HG02973 (cell line): ENCODE measurements at regions not wholly inside any gene's neighbourhood (a gene's known extent, or its start where the extent isn't known, plus 50 kb on each side); places are given as distances from the start of the nearest gene placed in this dataset.

Source experiments
- ATAC-seq: cut with Tn5 transposase; IDR thresholded peaks from one replicate; pipeline ENCODE4 v1.9.1; 2021; ENCODE audit warnings: moderate library complexity; ENCODE audit not compliant: unreplicated experiment

DNA sequence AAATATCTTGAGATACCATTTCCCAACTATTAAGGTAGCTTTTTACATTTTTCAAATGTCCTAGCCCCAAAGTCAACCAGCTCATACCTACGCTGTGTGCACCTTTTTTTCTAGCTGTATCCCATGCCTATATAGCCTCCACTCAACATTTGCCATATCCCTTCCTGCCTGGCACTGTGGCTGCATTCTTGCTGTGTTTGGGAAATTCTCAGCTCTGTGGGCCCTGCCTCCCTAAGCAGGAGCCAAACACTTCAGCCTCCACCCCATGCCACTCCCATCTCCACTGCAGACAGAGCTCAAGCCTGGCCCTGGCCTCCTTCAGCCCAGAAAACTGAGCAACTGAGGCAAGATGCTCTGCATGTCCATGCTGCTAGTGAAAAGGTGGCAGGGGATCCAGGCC, 141.3 kb downstream of the RAB11FIP2 start:
- ATAC-seq: no peak

DNA sequence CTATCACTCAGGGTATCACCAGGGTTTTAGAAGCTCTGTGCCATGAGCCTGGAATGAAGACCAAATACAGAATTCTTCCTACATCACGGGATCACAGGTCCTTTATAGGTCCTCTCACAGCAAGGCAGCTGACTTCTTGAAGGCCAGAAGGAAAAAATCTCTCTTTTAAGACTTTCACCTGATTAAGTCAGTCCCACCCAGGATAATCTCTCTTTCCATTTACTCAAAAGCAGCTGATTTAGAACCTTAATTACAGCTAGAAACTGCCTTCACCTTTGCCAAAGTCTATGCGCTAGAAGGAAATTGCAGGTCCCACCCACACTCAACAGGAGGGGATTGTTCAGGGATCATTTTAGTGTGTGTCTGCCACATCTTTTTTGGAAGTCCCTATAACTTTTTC, 135.1 kb downstream of the RAB11FIP2 start:
- no peak for ATAC-seq

DNA sequence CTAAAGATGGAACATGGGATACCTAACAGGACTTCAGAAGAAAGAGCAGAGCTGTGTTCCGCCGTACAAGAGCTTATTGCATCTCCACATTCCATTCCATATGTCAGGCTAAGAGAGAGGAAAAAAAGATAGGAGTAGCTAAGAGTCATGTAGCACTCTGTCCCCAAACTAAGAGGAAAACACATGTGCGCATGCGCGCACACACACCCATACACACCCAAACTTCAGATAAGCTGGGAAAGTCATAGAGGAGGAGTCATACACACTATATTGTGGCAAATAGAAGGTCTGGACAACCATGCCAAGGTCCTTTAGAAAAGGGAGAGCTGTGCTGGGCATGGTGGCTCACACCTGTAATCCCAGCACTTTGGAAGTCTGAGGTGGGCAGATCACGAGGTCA, 132.4 kb downstream of the RAB11FIP2 start:
- ATAC-seq: no peak

DNA sequence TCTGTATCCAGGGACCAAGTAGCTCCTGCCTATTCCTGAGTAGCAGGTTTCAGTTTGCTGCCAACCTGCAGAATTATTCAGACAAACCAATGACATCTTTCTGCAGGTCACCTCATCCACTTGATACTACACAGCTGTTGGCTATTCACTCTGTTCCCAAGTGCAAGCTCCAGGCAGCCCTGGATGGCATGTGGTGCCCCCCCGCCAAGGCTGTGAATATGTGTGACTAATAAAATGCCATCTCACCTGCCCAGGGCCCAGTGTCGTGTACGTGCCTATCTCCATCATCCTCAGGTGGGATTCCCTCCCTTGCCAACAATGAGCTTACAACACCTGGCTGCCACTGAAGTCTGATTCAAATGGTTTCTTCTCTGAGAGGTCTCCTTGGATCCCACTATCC, 125.8 kb downstream of the RAB11FIP2 start:
- ATAC-seq: no peak

DNA sequence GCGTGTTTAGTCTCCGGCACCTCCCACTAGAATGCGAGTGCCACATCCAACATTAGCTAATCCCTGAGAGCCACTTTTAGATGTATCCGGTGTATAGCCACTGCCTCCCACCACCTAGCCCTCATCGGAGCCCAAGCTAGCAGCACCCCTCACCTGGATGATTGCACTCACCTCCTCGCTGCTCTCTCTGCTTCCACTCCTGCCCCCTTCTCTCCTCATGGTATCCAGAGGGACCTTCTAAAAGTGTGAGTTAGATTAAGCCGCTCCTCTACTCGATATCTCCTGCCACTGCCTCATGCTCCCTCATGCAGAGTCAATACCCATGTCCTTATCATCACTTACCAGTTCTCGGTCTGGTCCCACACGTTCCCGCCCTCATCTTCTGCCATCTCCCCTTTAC, 125.3 kb downstream of the RAB11FIP2 start:
- ATAC-seq: no peak

DNA sequence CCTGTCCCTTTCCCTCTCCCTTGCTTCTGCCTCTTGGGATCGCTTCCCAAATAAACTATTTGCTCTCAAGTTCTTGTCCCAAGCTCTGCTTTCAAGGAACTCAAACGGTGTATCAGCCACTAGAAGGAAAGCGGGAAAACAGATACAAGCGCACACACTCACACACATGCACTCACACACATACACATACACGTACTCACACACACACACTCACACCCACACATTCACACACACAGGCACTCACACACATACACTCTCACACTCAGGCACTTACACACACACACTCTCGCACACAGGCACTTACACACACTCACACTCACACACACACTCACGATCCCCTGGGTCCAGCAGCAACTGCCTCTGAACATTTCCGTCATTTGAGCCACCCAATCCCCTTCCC, 121.9 kb downstream of the RAB11FIP2 start:
- no peak for ATAC-seq

DNA sequence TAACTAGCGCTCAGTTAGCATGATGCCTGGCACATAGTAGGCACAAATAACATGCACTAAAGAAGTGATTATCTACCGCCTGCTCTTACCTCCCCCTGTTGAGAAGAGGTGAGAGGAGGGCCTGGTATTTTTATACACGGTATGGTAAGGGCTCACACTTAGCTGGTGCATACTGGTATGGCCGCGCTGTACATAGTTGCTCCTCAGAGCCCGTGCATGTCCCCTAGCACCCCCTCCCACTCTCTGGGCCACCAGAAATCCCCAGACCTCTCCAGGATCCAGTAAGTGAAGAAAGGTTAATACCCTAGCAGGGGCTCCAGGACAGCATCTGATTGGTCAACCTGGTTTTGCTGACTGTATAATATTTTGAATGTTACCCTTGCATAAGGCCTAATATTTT, 121.4 kb downstream of the RAB11FIP2 start:
- no peak for ATAC-seq

DNA sequence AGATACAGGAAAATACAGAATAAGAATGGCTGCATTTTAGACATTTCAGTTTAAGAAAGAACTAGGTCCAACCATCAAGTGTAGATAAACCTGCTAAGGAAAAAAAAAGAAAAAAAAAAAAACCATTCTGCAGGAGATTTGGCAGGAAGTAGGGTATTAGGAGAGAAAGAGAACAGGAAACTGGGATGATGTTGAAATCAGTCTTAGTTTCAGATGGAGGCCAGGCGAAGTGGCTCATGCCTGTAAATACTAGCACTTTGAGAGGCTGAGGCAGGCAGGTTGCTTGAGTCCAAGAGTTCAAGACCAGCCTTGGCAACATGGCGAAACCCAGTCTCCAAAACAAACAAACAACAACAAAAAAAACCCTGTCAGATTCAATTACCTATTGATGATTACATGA, 120.2 kb downstream of the RAB11FIP2 start:
- no peak for ATAC-seq

DNA sequence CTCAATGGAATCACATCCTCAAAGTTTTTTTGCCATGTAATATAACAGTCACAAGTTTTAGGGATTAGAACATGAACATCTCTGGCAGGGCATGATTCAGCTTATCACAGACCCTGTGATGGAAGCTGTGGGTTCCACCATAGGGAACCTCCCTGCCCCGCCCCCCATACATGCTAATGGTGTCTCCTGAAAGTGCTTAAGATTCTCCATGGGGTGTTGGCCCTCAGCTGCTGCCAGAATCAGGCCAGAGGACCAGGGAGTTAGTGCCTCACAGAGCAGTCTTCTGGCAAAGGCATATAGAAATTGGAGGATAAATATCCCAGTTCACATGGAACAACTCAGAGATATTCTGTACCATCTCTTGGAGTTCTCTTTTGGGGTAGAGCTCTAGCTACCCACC, 119.4 kb downstream of the RAB11FIP2 start:
- no peak for ATAC-seq

DNA sequence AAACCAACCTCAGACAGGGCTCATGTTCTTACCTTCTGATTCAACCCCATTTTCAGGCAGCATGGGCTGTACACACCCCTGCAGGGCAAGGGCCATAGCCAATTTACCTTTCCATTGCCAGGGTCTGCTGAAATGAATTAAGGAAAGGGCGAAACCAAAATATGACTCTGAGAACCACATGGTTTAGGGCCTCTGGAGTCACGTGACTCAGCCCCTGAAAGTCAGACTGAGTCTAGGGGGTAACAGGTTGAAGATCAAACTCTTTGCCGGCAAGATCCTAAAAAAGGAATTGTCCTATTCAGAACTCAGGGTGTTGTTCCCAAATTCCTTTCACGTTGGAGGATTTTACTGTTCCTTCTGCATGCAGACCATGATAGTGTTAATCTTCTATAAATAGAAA, 118.9 kb downstream of the RAB11FIP2 start:
- no peak for ATAC-seq

DNA sequence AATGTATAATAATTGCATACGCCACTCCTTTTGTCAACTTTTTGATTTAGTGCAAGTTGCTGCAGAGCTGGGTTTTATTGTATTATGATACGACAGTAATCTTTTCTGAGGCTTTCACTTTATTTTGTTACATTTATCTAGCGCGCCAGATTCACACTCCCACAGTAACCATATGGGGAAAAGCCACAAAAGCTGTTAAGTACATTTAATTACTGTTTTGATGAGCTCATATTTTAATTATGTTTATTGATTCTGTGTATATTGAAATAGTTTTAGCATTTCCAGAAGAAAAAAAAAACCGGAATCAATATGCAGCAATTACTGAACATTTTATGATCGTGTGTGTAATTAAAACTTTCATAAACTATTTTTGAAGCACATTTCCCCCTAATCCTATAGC, 118.5 kb downstream of the RAB11FIP2 start:
- ATAC-seq: no peak

DNA sequence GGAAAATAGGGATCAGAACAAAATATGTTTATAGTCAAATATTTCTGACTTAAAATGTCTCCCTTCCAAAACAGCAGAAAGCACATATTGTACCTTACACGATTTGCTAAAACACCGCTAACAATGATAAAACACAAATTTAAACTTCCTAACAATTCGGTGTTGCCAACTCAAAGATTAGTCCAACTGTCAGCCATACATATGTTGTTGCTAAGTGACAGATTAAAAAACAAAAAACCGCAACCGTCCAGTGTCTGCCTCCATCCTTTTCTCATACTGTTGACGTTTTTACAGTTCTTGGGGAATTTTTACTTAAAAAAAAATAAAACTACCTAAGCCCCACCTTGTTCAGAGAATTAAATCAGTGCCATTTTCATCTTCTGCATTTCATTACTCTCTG, 118.0 kb downstream of the RAB11FIP2 start:
- no peak for ATAC-seq

DNA sequence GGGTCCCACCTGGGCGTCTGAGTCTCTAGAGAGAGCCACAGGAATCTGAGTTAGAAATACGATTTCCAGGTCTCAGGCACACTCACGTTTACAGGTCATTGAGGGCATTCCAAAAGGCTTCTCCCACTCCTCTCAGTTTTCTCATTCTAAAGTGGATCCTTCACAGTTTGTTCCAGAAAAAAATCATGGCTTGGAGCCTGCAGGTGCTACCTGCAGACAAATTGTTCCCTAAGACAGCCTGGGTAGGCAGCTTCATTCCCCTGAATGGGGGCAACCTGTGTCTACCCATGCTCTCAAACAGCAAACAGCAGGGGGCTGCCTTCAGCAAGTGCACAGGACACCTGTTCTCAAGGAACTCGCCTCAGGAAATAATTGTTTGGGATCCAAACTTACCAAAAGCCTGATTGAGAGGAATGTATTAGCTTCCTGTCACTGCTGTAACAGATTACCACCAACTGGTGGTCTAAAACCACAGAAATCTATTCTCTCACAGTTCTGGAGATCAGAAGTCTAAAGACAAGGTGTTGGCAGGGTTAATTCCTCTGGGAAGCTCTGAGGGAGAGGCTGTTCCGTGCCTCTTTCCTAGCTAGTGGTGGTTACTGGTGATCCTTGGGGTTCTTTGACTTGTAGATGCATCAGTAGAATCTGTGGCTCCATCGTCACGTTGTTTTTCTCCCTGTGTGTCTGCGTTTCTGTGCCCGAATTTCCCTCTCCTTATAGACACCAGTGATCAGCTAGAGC, 117.2 kb downstream of the RAB11FIP2 start:
- no peak for ATAC-seq

DNA sequence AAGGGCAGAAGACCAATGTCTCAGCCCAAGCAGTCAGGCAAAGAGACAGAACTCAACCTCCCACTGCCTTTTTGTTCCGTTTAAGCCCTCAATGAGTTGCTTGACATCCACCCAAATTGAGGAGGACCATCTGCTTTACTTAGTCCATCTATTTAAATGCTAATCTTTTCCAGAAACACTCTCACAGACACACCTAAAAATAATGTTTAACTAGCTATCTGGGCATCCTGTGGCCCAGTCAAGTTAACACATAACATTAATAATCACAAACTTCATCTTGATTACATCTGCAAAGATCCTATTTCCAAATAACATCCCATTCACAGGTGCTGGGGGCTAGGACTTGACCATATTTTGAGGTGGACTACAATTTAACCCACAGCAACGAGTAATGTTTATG, 115.7 kb downstream of the RAB11FIP2 start:
- ATAC-seq: no peak

DNA sequence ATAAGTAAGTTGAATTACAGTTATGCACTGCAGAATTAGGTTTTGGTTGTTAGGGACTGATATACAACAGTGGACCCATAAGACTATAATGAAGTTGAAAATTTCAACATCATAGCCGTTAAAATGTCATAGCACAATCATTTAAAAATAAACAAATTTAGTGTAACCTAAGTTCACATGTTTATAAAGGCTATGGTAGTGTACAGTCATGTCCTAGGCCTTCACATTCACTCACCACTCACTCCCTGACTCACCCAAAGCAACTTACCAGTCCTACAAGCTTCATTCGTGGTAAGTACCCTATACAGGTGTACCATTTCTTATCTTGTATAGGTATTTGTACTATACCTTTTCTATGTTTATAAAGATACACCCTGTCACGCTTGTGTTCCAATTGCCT, 113.7 kb downstream of the RAB11FIP2 start:
- ATAC-seq: no peak

DNA sequence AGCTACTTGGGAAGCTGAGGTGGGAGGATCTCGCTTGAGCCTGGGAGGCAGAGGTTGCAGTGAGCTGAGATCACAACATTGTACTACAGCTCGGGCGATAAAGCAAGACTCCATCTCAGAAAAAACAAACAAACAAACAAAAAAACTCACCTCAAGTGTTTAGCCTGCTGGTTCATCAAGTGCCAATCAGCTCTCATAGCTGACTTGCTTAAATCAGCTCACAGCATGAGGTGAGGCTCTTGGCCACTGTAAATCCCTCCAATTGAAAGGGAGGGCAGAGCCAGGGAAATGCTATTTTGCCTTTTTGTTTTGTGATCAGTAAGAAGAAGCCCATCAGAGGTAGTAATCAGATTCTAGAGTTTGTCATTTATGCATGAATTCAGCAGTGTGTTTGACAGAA, 112.3 kb downstream of the RAB11FIP2 start:
- no peak for ATAC-seq

DNA sequence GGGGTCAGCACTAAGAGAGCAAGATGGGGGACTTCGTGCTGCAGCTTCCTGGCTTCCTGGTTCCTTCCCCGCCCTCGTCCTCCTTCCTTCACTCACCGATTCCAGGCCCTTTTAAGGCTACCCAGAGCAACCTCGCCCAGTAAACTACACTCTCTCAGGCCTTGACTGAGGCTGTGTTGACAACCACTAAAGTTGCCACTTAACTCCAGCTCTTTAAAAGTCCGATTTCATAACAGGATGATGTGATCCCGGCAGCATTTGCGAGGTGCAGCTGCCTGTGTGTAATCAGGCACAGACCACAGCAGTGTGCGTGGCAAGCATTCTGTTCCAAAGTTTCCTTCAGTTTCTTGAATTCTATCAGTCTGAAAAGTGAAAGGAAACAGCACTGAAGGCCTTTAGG, 110.6 kb downstream of the RAB11FIP2 start:
- no peak for ATAC-seq

DNA sequence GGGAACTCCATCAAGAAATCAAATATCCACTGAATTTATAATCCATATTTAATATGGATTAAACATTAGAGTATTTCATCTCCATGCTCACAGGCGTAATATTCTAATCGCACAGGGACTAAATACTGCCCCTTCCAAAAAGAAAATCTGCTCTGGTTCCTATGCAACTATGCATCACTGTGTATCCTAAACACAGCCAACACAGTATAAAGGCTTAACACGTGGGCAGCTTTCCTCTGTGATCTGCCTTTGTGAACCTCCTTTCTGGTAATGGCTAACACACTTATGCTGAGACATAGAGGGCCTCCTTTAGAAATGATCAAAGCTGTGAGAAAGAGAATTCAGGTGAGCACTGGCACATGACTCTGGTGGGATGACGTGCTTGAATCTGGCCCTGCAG, 110.2 kb downstream of the RAB11FIP2 start:
- no peak for ATAC-seq

DNA sequence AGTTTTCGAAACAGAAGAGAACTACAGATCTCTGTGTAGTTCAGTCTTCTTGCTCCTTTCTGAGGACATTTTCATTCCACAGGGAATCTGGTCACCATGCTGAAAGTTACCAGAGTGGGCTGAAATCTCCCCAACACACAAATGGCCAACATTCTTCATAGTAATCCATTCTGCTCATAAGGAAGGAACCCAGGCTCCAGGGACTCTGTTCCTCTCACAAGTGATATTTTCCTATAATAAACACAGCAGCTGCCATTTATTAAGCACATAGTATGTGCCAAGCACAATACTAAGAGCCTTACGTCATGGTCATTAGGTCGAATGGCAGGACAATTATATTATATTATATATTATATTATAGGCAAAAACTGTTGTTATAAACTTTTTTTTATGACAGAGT, 109.8 kb downstream of the RAB11FIP2 start:
- no peak for ATAC-seq

DNA sequence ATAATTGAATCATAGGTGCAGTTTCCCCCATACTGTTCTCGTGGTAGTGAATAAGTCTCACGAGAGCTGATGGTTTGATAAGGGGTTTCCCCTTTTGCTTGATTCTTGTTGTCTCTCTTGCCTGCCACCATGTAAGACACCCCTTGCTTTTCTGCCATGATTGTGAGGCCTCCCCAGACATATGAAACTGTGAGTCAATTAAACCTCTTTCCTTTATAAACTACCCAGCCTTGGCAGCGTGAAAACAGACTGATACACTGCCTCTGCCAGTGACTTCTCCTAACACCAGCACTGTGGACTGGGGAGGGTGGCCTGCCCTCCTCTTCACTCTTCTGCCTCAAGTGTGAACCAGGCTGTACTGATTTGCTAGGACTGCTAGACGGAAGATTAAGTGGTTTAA, 108.6 kb downstream of the RAB11FIP2 start:
- ATAC-seq: no peak

DNA sequence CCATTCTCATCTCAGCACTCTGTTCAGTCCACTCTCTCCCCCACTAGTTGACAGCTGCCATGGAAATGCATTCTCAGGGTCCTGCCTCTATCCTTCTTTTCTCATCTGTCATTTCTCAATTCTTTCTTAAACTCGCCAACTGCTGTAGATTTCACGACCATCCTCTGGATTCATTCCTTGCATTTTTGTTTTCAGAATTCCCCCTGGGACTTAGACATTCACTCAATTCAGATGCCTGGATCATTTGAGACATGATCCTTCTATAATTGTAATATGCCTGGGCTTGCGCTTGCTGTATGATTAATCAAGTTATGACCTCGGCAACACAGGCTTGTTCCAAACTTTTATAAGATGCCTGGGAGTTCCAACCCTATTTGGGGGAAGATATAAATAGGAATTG, 104.5 kb downstream of the RAB11FIP2 start:
- ATAC-seq: no peak

DNA sequence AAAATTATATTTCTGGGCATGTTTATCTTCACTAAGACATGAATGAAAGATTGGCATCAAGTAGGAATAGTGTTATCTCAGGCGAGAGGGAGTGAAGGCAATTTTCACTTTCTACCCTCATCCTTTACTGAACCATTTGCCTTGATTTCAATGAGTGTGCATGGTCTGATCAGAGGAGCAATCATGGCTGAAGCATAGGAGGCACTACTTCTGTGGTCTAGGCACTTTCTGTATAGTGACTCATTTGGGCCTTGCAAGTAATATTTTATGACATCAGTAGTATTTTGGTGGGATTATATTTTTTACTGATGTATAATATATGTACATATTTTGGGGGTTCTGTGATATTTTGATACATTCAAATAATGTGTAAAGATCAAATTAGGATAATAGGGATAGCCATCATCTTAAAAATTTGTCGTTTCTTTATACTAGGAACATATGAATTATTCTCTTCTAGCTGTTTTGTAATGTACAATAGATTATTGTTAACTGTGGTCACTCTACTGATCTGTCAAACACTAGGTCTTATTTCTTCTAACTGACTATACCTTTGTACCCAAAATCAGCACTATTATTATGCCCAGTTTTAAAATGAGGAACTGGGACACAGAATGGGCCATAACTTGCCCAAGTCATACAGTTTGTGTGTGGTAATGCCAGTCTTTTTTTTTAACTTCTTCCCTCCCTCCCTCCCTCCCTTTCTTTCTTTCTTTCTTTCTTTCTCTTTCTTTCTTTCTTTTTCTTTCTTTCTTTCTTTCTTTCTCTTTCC, 101.9 kb downstream of the RAB11FIP2 start:
- no peak for ATAC-seq

DNA sequence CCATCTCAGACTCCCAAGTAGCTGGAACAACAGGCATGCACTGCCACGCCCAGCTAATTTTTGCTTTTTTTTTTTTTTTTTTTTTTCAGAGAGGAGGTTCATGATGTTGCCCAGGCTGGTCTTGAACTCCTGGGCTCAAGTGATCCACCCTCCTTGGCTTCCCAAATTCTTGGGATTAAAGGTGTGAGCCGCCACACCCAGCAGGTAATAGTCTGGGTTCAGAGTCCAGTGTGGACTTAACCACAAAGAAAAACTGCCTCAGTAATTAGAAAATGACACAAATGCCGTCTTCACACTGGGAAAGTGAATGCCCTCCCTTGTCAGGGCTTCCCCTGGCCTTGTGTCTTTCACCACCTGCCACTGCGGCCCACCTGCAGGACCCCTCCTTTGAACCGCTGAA, 101.1 kb downstream of the RAB11FIP2 start:
- ATAC-seq: no peak
